ENCODE measurements at regions not wholly inside any gene's neighbourhood (a gene's known extent, or its start where the extent isn't known, plus 50 kb on each side); places are given as distances from the start of the nearest gene placed in this dataset.

DNA sequence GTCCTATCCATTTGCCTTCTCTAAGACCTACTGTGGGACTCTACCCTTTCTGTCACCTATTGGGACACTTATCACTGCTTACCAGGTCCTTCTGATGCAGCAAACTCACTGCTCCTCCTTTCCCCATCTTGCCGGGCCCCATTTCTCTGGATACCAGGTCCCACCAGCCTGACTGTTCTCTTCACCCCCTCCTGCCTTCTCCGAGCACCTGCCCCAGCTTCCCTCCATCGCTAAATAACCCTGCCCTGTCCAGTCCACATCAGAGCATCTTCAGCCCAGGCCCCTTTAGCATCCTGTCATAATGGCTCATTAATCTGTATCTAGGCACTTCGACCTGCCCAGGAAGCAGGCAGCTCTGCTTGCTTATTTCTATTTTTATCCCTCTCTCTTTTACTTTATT lies 74.7 kb downstream of the CRYGS start:
- no peaks in the 10 kb centered on the region for H3K9me3 ChIP-seq (ENCODE audit: control insufficient read depth, low read length)
- no peaks in the 10 kb centered on the region for H3K36me3 ChIP-seq (ENCODE audit: control insufficient read depth, insufficient read depth, low read length)
- no peak overlapping the region for H3K4me3 ChIP-seq (ENCODE audit: extremely low read depth, insufficient read depth, low read length, poor library complexity, severe bottlenecking)
- H3K4me1 ChIP-seq (ENCODE audit: control insufficient read depth, insufficient read depth, low read length, poor library complexity, severe bottlenecking) = peaks cover 7% of the 10 kb centered on the region
- WGBS, 2 experiments (ENCODE audit: insufficient coverage in 2 of 2) = 90 to 95% methylated on average over 4 of the region's 4 CpGs
- H3K27ac ChIP-seq (ENCODE audit: low read depth, low read length, severe bottlenecking) = no peak overlapping the region

DNA sequence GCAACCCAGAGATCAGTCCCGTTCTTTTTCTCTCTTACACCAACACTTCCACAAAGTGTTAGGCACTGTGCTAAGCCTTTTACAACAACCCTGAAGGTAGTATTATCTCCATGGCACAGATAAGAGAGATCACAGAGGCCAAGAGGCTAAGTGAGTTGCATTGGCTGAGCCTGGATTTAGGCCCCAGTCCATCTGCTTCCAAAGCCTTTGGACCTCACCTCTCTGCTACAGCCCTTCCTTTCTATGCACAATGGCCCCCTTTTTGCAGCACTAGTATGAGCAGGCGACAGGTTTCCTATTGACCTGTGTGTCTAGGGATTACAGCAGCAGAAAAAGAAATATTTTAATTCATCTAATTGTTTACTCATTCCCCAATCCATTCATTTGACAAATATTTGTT lies 76.2 kb downstream of the CRYGS start:
- H3K9me3 ChIP-seq (ENCODE audit: control insufficient read depth, low read length) = no peaks in the 10 kb centered on the region
- H3K4me3 ChIP-seq (ENCODE audit: extremely low read depth, insufficient read depth, low read length, poor library complexity, severe bottlenecking) = no peak overlapping the region
- WGBS, 2 experiments (ENCODE audit: insufficient coverage in 2 of 2) = 50% methylated on average over 1 of the region's 2 CpGs; no CpG with 5 or more reads in 1 of the 2 experiments
- peaks cover 7% of the 10 kb centered on the region for H3K4me1 ChIP-seq (ENCODE audit: control insufficient read depth, insufficient read depth, low read length, poor library complexity, severe bottlenecking)
- H3K27ac ChIP-seq (ENCODE audit: low read depth, low read length, severe bottlenecking) = no peak overlapping the region
- no peaks in the 10 kb centered on the region for H3K36me3 ChIP-seq (ENCODE audit: control insufficient read depth, insufficient read depth, low read length)

DNA sequence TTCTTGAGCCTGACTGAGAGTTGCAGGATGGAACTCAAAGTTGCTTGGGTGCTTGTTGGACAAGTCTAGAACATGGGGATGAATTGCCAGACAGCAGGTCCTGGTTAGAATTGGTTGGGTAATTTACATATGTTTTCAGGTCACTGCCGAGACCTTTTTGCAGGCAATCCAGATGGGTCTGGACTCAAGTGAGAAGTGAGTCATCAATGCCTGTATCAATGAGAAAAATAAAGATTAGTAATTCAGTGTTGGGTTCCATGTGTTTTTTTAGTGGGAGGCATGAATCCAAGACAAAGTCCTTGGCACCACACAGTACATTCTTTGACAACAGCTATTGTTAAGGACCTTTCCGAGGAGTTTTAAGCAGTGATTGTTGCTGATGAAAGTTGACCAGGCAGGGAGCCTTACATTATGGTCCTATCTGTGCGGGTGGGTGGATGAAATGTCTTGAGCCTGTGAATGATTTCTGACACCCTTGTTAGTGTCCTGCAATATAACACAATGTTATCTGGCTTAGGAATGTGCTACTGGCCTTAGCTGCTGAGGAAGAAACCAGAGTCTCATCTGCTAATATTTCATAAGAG lies 77.7 kb downstream of the CRYGS start:
- H3K4me1 ChIP-seq (ENCODE audit: control insufficient read depth, insufficient read depth, low read length, poor library complexity, severe bottlenecking) = peaks cover 7% of the 10 kb centered on the region
- 77 to 100% methylated on average over 1 to 3 of the region's 3 CpGs for WGBS, 2 experiments (ENCODE audit: insufficient coverage in 2 of 2)
- H3K9me3 ChIP-seq (ENCODE audit: control insufficient read depth, low read length) = no peaks in the 10 kb centered on the region
- H3K36me3 ChIP-seq (ENCODE audit: control insufficient read depth, insufficient read depth, low read length) = no peaks in the 10 kb centered on the region
- H3K4me3 ChIP-seq (ENCODE audit: extremely low read depth, insufficient read depth, low read length, poor library complexity, severe bottlenecking) = no peak overlapping the region
- H3K27ac ChIP-seq (ENCODE audit: low read depth, low read length, severe bottlenecking) = no peak overlapping the region

DNA sequence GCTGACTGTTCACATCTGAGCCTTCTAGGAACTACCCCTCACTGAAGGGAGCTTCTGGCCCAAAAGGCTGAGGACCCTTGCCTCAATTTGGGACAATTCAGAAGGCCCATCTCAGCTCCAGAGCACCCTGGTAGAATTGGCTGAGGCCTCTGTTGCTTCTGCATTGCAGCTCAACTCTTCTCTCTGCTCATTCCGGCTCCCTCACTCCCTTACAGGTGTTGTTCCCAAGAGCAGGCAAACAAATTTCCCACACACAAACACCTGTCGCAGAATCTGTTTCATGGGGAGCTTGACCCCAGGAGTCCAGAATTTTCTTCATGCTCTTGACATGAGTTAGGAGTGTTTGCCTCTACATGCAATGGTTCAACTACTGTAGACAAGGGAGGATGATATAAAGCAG lies 78.7 kb downstream of the CRYGS start:
- H3K36me3 ChIP-seq (ENCODE audit: control insufficient read depth, insufficient read depth, low read length) = no peaks in the 10 kb centered on the region
- H3K4me3 ChIP-seq (ENCODE audit: extremely low read depth, insufficient read depth, low read length, poor library complexity, severe bottlenecking) = no peak overlapping the region
- no peaks in the 10 kb centered on the region for H3K9me3 ChIP-seq (ENCODE audit: control insufficient read depth, low read length)
- WGBS, 2 experiments (ENCODE audit: insufficient coverage in 2 of 2) = 86% methylated on average over 1 of the region's 2 CpGs; no CpG with 5 or more reads in 1 of the 2 experiments
- peaks cover 7% of the 10 kb centered on the region for H3K4me1 ChIP-seq (ENCODE audit: control insufficient read depth, insufficient read depth, low read length, poor library complexity, severe bottlenecking)
- no peak overlapping the region for H3K27ac ChIP-seq (ENCODE audit: low read depth, low read length, severe bottlenecking)

DNA sequence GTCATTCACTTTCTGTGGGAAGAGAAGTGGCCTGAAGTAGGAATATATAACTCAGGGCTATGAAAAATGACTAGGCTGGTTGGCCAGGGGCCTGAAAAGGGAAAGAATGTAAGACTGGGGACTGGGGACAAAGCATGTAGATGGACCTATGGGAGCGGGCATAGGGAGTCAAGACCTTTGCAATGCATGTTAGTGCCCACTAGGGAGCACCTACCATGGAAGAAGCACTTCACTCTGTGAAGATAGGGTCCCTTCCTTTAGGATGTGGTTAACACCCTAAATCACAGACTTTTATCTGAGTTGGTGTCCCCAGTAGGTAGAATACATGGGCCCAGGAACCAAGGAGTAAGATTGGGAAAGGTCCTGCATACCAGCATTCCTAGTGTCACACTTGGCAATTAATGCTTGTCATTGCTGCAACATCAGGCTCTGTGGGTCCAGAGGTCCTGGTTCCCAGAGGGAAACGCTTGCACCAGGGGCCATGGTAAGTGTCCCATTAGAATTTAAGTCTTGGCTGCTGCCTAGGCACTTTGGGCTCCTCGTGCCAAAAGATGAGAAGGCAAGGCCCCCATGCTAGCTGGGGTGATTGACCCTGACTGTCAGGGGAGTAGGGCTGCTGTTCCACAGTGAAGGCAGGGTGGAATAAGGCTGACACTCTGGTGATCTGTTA lies 79.6 kb downstream of the CRYGS start:
- Histone ChIP-seq H3K4me1 (ENCODE audit: control insufficient read depth, insufficient read depth, low read length, poor library complexity, severe bottlenecking) (peaks cover 7% of the 10 kb centered on the region), H3K36me3 (ENCODE audit: control insufficient read depth, insufficient read depth, low read length) (no peaks in the 10 kb centered on the region), H3K4me3 (ENCODE audit: extremely low read depth, insufficient read depth, low read length, poor library complexity, severe bottlenecking) (no peak overlapping the region), H3K9me3 (ENCODE audit: control insufficient read depth, low read length) (no peaks in the 10 kb centered on the region), H3K27ac (ENCODE audit: low read depth, low read length, severe bottlenecking) (no peak overlapping the region)
- WGBS, 2 experiments (ENCODE audit: insufficient coverage in 2 of 2) = 79 to 84% methylated on average over 3 of the region's 3 CpGs

DNA sequence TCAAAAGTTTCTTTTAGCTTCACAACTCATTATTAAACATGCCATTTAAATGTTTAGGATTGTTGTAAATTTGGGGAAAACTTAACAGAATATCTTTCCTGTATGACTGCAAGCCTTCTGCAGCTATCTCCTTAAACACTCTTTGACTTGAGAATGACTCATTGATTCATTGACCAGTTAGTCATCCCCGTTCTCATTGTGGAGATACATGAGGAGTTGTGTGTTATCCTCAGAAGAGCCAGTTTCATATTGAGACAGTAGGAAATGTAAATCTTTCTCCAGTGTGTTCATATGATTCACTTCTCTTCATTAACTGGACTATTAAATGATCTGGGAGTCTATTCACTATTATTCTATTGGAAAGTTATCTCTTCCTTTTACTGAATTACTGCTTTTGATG lies 83.0 kb downstream of the CRYGS start:
- no peak overlapping the region for H3K4me3 ChIP-seq (ENCODE audit: extremely low read depth, insufficient read depth, low read length, poor library complexity, severe bottlenecking)
- no peaks in the 10 kb centered on the region for H3K4me1 ChIP-seq (ENCODE audit: control insufficient read depth, insufficient read depth, low read length, poor library complexity, severe bottlenecking)
- no CpG with 5 or more reads among the region's 1 CpG for WGBS, 2 experiments (ENCODE audit: insufficient coverage in 2 of 2)
- H3K36me3 ChIP-seq (ENCODE audit: control insufficient read depth, insufficient read depth, low read length) = no peaks in the 10 kb centered on the region
- no peaks in the 10 kb centered on the region for H3K9me3 ChIP-seq (ENCODE audit: control insufficient read depth, low read length)
- H3K27ac ChIP-seq (ENCODE audit: low read depth, low read length, severe bottlenecking) = no peak overlapping the region

DNA sequence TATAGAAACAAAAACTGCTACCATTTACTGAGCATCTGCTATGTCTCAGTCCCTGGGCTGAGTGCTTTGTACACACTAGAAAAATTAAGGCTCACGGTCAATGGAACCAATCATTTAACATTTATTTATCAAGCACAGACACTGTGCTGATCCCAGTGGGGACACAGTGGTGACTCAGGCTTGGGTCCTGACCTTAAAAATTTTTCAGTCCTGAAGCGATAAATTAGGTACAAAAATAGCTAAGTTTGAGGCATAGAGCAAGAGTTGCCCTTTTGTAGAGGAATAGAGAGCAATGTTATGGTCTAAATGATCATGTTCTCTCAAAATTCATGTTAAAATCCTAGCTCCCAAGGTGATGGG lies 85.1 kb downstream of the CRYGS start:
- Histone ChIP-seq H3K9me3 (ENCODE audit: control insufficient read depth, low read length) (no peaks in the 10 kb centered on the region), H3K4me3 (ENCODE audit: extremely low read depth, insufficient read depth, low read length, poor library complexity, severe bottlenecking) (no peak overlapping the region), H3K27ac (ENCODE audit: low read depth, low read length, severe bottlenecking) (no peak overlapping the region), H3K4me1 (ENCODE audit: control insufficient read depth, insufficient read depth, low read length, poor library complexity, severe bottlenecking) (no peaks in the 10 kb centered on the region), H3K36me3 (ENCODE audit: control insufficient read depth, insufficient read depth, low read length) (no peaks in the 10 kb centered on the region)
- WGBS, 2 experiments (ENCODE audit: insufficient coverage in 2 of 2) = 95 to 100% methylated on average over 2 of the region's 2 CpGs

DNA sequence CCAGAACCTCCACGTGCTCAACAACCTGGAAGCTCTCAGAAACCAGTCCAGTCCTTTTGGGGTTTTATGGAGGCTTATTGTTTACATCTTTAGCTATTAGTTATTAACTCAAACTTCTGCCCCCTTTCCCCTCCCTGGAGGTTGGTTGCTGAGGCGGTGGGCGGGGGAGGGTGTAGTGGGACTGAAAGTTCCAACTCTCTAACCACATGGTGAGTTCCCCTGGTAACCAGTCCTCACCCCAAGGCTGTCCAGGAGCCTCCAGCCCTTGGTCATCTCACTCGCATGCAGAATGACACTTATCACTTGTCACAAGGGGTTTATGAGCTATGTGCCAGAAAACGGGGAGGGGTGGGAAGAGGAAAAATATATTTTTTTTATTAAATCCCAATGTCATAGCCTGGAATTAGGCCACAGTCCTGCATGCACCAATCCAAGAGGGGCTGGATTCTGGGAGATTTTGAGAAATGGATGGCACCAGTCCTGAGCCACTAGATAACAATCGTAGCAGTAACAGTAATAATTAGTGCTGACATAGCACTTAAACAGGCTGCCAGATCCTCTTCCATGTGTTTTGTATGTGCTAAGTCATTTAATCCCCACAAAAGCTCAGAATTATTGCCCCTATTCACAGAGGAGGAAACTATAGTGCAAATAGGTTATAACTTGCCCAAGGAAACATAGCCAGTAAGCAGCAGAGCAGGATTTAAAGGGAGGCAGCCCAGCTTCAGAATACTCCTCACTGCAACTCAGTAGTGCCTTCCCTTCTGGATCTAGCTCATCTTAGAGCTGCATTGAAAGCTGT lies 85.7 kb downstream of the CRYGS start:
- H3K27ac ChIP-seq (ENCODE audit: low read depth, low read length, severe bottlenecking) = no peak overlapping the region
- 100% methylated on average over 1 to 2 of the region's 6 CpGs for WGBS, 2 experiments (ENCODE audit: insufficient coverage in 2 of 2)
- no peaks in the 10 kb centered on the region for H3K4me1 ChIP-seq (ENCODE audit: control insufficient read depth, insufficient read depth, low read length, poor library complexity, severe bottlenecking)
- H3K36me3 ChIP-seq (ENCODE audit: control insufficient read depth, insufficient read depth, low read length) = no peaks in the 10 kb centered on the region
- H3K9me3 ChIP-seq (ENCODE audit: control insufficient read depth, low read length) = no peaks in the 10 kb centered on the region
- H3K4me3 ChIP-seq (ENCODE audit: extremely low read depth, insufficient read depth, low read length, poor library complexity, severe bottlenecking) = no peak overlapping the region

DNA sequence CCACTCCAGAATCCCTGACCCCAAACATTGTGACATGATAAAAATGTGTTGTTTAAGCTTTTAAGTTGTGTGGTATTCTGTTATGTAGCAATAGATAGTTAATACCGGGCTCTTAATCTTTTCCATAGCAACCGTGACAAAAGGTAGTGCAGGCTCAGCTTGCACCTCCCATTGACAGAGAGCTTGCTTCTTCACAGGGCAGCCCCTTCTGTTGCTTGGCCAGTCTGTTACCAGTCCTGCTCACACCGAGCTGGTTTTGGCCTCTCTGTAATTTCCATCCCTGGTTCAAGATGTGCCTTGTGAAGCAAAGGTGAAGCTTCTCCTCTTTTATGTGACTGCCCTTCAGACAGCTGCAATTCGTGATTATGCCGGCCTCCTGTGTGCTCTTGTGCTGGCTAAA lies 86.9 kb downstream of the CRYGS start:
- no peaks in the 10 kb centered on the region for H3K9me3 ChIP-seq (ENCODE audit: control insufficient read depth, low read length)
- WGBS, 2 experiments (ENCODE audit: insufficient coverage in 2 of 2) = 90 to 100% methylated on average over 2 to 3 of the region's 5 CpGs
- no peaks in the 10 kb centered on the region for H3K4me1 ChIP-seq (ENCODE audit: control insufficient read depth, insufficient read depth, low read length, poor library complexity, severe bottlenecking)
- H3K27ac ChIP-seq (ENCODE audit: low read depth, low read length, severe bottlenecking) = no peak overlapping the region
- H3K4me3 ChIP-seq (ENCODE audit: extremely low read depth, insufficient read depth, low read length, poor library complexity, severe bottlenecking) = no peak overlapping the region
- H3K36me3 ChIP-seq (ENCODE audit: control insufficient read depth, insufficient read depth, low read length) = no peaks in the 10 kb centered on the region

DNA sequence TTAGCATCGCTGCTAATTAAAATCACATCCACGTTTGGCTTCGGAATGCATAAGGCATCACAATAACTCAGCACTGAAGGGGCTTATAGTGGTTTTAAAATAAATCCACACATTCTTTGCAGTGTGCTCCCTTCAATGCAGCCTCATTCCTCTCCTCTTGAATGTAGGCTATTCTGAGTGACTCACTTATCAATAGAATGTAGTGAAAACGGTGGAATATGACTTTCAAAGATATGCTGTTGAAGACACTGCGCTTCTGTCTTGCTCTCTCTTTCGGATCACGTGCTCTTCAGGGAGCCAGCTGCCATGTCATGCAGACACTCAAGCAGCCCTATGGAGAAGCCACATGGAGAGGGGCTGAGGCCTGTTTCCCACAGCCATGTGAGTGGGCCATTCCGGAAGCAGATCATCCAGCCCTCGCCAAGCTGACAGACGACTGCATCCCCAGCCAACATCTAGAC lies 87.4 kb downstream of the CRYGS start:
- no peaks in the 10 kb centered on the region for H3K36me3 ChIP-seq (ENCODE audit: control insufficient read depth, insufficient read depth, low read length)
- H3K9me3 ChIP-seq (ENCODE audit: control insufficient read depth, low read length) = no peaks in the 10 kb centered on the region
- 91 to 98% methylated on average over 6 to 7 of the region's 10 CpGs for WGBS, 2 experiments (ENCODE audit: insufficient coverage in 2 of 2)
- no peak overlapping the region for H3K27ac ChIP-seq (ENCODE audit: low read depth, low read length, severe bottlenecking)
- no peak overlapping the region for H3K4me3 ChIP-seq (ENCODE audit: extremely low read depth, insufficient read depth, low read length, poor library complexity, severe bottlenecking)
- no peaks in the 10 kb centered on the region for H3K4me1 ChIP-seq (ENCODE audit: control insufficient read depth, insufficient read depth, low read length, poor library complexity, severe bottlenecking)

Data from mesodermal cell (in vitro differentiated cells).